ENCODE measurements at regions not wholly inside any gene's neighbourhood (a gene's known extent, or its start where the extent isn't known, plus 50 kb on each side); places are given as distances from the start of the nearest gene placed in this dataset.

- DNase-seq (no peak), ATAC-seq (ENCODE audit: low read depth) (no peak)
- intact Hi-C loops (cut with micrococcal nuclease) = no loop called here
- POLR2A ChIA-PET = interaction anchor here (0.8 kb wide), 1 partner anchor 11 kb away, joined by 3 read pairs; no protein-coding TSS in a partner anchor
- CTCF ChIA-PET = no interaction called here
- Mint-ChIP-seq H3K27me3 (no peaks in the 10 kb centered on the region), H3K36me3 (ENCODE audit: low read depth) (no peaks in the 10 kb centered on the region), H3K4me3 (no peak overlapping the region), H3K27ac (no peak overlapping the region), H3K9me3 (no peaks in the 10 kb centered on the region), H3K4me1 (no peaks in the 10 kb centered on the region)
- TF ChIP-seq CTCF (IDR thresholded peaks at IDR 0.05) = no peak
These were observed 325.8 kb downstream of the DYSF start for GRCh38 chr2:71778936-71779773.

- Mint-ChIP-seq H3K27ac (no peak overlapping the region), H3K4me3 (no peak overlapping the region), H3K4me1 (no peaks in the 10 kb centered on the region), H3K36me3 (ENCODE audit: low read depth) (no peaks in the 10 kb centered on the region), H3K9me3 (no peaks in the 10 kb centered on the region), H3K27me3 (no peaks in the 10 kb centered on the region)
- TF ChIP-seq CTCF (IDR thresholded peaks at IDR 0.05) = no peak
- CTCF ChIA-PET = no interaction called here
- ATAC-seq (ENCODE audit: low read depth) (no peak), DNase-seq (no peak)
- POLR2A ChIA-PET = no interaction called here
- intact Hi-C loops (cut with micrococcal nuclease) = no loop called here
These were observed 325.2 kb downstream of the DYSF start for GRCh38 chr2:71778514-71778913.

- no peaks in the 10 kb centered on the region for H3K36me3 Mint-ChIP-seq (ENCODE audit: low read depth)
- ChIA-PET POLR2A (no interaction called here), CTCF (no interaction called here)
- H3K4me1 Mint-ChIP-seq = no peaks in the 10 kb centered on the region
- no peaks in the 10 kb centered on the region for H3K27me3 Mint-ChIP-seq
- H3K27ac Mint-ChIP-seq = no peak overlapping the region
- no peak for DNase-seq
- no peak overlapping the region for H3K4me3 Mint-ChIP-seq
- no peak for TF ChIP-seq CTCF (IDR thresholded peaks at IDR 0.05)
- ATAC-seq (ENCODE audit: low read depth) = no peak
- H3K9me3 Mint-ChIP-seq = no peaks in the 10 kb centered on the region
- intact Hi-C loops (cut with micrococcal nuclease) = no loop called here
These were observed 324.6 kb downstream of the DYSF start for GRCh38 chr2:71777946-71778345.

- CTCF ChIA-PET = no interaction called here
- no peak for TF ChIP-seq CTCF (IDR thresholded peaks at IDR 0.05)
- no peaks in the 10 kb centered on the region for H3K27me3 Mint-ChIP-seq
- H3K4me3 Mint-ChIP-seq = no peak overlapping the region
- DNase-seq (no peak), ATAC-seq (ENCODE audit: low read depth) (no peak)
- no peaks in the 10 kb centered on the region for H3K4me1 Mint-ChIP-seq
- POLR2A ChIA-PET = no interaction called here
- intact Hi-C loops (cut with micrococcal nuclease) = no loop called here
- H3K36me3 Mint-ChIP-seq (ENCODE audit: low read depth) = no peaks in the 10 kb centered on the region
- no peaks in the 10 kb centered on the region for H3K9me3 Mint-ChIP-seq
- H3K27ac Mint-ChIP-seq = no peak overlapping the region
These were observed 322.9 kb downstream of the DYSF start for GRCh38 chr2:71776227-71776626.

- TF ChIP-seq CTCF (IDR thresholded peaks at IDR 0.05) = no peak
- H3K27ac Mint-ChIP-seq = no peak overlapping the region
- no peaks in the 10 kb centered on the region for H3K36me3 Mint-ChIP-seq (ENCODE audit: low read depth)
- H3K4me1 Mint-ChIP-seq = no peaks in the 10 kb centered on the region
- H3K4me3 Mint-ChIP-seq = no peak overlapping the region
- ATAC-seq (ENCODE audit: low read depth) = no peak
- H3K27me3 Mint-ChIP-seq = no peaks in the 10 kb centered on the region
- intact Hi-C loops (cut with micrococcal nuclease) = no loop called here
- CTCF ChIA-PET = no interaction called here
- no peaks in the 10 kb centered on the region for H3K9me3 Mint-ChIP-seq
- POLR2A ChIA-PET = no interaction called here
- no peak for DNase-seq
These were observed 319.9 kb downstream of the DYSF start for GRCh38 chr2:71773218-71773617.

All from activated B cell treated with CpG ODN at 0.5 μM for 24 hours (primary cell).